ENCODE measurements at regions not wholly inside any gene's neighbourhood (a gene's known extent, or its start where the extent isn't known, plus 50 kb on each side); places are given as distances from the start of the nearest gene placed in this dataset.

GRCh38 chr13:95455782-95456181 lies 96.7 kb upstream of the CLDN10 start:
- DNase-seq: no peak

DNA sequence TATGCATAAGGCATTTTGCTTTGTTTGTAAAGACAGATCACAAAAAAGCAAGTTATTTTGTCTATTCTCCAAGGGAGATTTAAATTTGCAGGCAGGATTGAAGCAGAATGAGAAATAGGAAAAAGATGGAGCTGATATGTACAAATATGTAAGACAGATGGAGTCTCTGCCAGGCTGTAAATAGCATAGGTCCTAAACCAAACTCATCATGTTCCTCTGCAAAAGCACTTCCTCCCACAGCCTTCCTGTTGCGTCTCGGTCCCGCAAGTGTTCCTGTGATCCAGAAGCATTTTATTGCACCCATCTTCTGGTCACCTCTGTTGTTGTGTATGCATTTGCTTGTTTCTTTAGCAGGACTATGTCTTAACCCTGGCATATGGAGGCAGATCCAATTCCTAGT lies 95.7 kb upstream of the CLDN10 start:
- no peak for DNase-seq

- DNase-seq: no peak
These were observed 95.2 kb upstream of the CLDN10 start for GRCh38 chr13:95457294-95457693.

- no peak for DNase-seq
These were observed 89.7 kb upstream of the CLDN10 start for GRCh38 chr13:95462801-95463200.

DNA sequence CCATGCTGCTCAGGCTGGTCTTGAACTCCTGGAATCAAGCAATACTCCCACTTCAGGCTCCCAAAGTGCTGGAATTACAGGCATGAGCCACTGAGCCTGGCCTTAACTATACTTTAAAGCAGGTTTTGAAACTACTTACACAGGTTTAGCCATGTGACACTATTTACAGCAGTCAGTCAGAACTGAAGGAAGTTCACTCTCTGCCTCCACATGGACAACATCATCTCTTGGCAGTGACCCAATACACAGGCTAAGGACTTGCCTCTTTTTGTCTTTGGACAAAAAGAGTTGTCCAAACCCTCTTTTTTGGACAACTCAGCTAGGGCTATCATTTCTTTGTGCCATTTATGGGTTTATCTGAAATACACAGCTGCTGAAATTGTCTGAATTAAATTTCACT lies 89.0 kb upstream of the CLDN10 start:
- no peak for DNase-seq

DNA sequence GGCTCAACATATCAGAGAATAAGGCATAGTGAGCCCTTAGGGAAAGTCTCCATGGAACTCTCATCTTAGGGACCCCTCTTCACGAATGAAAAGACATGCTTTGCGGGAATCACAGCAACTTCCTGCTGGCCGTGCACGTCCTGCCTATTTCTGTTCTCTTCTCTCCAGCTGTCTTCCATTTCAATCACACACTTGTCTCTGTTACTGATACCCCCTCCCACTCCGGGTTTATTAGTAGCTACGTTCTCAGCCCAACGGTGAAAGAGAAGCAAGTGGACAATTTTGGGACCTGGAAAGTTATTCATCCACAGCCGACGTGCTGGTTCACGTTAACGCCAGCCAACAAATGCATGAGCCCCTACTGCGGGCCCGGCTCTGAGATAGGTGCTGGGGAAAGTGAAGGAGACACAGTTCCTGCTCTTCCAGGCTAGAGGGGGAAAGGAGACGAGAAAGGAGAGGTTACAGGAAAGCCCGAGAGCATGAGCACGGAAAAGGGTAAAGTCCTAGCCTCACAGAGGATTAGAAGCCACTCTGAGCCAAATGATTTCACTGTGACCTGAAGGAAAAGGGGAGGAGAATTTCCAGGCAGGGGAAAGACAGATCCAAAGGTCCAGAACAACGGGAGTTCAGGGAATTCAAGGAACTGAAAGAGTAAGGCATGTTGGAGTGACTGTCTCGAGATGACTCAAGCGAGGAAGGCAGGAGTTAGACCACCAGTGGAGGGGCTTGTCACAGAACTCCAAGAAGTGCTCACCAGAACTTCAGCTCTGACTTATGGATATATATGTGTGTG lies 81.8 kb upstream of the CLDN10 start:
- no peak for DNase-seq

GRCh38 chr13:95471960-95472359 lies 80.6 kb upstream of the CLDN10 start:
- DNase-seq: no peak

DNA sequence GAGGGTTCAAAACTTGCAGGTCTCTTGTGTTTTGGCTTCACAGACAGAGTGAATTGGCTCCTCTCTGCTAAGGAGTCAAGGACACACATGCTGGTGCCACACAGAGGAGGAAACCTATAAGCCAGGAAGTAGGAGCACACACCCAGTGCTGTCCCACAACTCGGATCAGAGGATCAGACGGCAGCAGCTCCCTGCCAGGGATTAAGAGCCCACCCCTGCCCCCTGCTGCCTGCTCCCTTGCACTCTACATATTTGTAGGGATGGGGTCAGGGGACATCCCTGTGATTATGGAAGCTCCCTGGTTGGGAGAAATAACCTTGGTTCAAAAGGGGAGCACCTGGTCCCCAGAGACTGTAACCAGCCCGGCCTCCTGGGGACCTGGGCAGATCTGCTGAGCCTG lies 77.5 kb upstream of the CLDN10 start:
- DNase-seq: no peak

GRCh38 chr13:95477187-95477586 lies 75.3 kb upstream of the CLDN10 start:
- no peak for DNase-seq

DNA sequence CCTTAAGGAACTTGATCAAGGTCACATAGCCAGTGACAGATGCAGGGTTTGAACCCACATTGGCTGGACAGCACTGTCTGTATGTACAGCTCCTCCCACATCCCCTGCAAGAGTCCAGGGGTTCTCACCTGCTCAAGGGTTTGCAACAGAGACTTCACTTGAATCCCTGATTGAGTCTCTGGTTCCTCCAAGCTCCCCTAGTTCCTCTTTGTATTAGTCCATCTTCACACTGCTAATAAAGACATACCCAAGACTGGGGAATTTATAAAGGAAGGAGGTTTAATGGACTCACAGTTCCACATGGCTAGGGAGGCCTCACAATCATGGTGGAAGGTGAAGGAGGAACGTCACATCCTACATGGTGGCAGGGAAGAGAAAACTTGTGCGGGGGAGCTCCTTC lies 72.8 kb upstream of the CLDN10 start:
- no peak for DNase-seq

DNA sequence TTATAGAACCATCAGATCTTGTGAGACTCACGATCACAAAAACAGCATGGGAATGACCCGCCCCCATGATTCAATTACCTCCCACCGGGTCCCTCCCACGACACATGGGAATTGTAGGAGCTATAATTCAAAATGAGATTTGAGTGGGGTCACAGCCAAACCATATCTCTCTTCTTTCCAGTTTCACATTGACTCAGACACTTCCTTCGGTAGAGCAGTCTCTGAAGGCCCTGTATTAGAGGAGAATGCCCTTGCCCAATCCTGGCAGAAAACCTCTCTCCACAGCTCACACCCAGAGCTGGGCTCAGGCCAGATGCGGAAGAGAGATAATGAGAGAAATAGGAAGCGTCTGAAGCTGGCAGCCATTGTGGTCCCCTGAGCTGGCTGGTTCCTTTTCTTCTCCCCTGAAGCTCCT lies 72.4 kb upstream of the CLDN10 start:
- peak in 1 of 5 donors; percentile 14 for DNase-seq

GRCh38 chr13:95480791-95481780 lies 71.4 kb upstream of the CLDN10 start:
- no peak for DNase-seq

GRCh38 chr13:95484052-95484451 lies 68.5 kb upstream of the CLDN10 start:
- DNase-seq: no peak

DNA sequence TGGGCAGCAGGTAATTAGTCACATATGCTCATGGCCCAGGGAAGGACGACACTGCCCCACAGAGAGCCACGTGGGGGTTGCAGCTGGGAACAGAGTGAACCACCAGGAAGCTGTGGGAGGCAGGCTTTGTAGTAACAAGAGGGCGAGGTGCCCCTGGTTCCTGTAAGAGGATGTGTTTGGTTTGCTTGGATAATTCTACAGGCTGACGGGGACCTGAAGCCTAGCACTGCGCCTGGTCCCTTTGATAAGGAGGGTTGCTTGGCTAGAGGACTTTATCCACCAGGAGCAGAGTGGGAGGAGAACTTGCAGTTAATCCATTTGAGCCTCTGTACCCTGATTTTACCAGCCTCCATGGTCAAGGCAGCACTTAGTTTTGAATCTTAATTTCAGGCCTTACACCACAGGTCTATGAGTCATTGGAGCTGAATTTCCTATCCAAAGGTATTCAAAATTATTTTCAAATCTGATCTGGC lies 67.4 kb upstream of the CLDN10 start:
- DNase-seq: no peak

DNA sequence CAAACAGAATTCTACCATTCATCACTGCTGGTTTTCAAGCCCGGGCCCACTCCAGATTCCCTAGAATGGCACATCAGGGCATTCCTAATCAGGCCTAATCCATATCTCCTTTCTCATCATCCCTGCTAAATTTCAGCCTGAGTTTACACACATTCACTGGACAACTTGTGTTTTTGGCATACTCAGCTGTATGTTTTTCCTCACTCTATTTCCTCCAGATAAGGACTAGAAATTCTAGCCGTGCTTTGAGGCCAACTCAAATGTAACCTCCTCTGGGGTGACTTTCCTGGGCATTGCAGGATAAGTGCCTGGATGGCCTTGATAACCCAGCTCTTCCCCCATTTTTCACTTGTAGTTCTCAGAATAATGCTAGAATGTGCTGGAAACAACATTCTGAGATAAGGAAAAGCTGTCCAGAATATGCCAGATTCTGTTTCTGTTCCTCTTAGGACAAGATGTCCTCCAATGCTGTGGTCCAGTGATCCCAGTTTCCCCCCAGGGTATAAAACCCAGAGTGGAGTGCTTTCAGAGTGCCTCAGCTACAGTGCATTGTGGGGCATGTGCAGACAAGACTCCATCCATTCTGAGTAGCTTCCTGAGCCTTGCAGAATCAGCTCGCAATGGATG lies 66.9 kb upstream of the CLDN10 start:
- no peak for DNase-seq

- DNase-seq: no peak
These were observed 60.3 kb upstream of the CLDN10 start for GRCh38 chr13:95492044-95492801.

GRCh38 chr13:95494082-95494681 lies 58.3 kb upstream of the CLDN10 start:
- DNase-seq: peak in 1 of 5 donors; percentile 27

- DNase-seq: no peak
These were observed 56.0 kb upstream of the CLDN10 start for GRCh38 chr13:95496485-95496884.

GRCh38 chr13:95497381-95497807 lies 55.1 kb upstream of the CLDN10 start:
- DNase-seq: no peak

DNA sequence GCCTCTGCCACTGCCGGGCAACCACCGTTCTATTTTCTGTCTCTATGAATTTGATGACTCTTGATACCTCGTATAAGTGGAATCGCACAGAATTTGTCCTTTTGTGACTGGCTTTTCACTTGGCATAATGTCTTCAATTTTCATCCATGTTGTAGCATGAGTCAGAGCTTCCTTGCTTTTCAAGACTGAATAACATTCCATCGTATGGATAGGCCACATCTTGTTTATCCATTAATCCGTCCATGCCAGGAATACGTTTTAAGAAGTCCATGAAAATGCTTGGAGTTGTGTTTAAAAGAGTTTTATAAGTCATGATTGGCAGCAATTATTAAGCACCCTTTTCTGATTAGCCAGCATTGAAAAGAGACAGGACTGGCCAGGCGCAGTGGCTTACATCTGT lies 53.6 kb upstream of the CLDN10 start:
- no peak for DNase-seq

DNA sequence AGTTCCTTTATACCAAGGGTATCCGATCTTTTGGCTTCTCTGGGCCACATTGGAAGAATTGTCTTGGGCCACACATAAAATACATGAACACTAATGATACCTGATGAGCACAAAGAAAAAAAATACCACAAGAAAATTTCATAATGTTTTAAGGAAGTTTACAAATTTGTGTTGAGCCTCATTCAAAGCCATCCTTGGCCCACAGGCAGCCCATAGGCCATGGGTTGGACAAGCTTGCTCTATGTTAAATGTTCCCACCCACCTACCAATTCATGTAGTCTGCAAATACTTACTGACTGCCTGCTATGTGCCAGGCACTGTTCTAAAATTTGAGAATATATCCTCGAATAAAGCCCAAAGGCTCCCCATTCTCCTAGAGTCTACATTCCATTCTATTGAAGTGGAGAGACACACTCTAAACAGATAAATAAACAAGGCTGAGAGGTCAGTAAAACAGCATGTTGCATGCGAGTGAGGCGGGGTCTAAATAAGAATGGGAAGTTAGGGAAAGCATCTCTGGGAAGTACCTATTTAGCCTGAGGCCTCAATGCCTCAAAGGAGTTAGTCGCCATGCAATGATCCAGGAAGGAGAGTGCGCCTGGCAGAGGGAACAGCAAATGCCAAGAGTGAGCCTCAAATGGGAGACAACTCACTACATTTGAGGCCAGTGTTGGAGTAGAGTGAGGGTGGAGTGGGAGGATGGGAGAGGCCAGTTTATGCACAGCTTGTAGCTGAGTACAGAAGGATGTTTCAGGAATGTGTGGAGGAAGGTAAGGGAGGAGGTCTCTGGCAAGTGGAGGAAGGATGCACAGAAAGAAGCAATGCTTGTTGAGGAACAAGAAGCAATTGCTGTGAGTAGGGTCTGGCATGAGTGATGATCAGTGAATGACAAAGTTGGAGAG lies 52.5 kb upstream of the CLDN10 start:
- DNase-seq: no peak
